H1 (cell line): ENCODE measurements at regions not wholly inside any gene's neighbourhood (a gene's known extent, or its start where the extent isn't known, plus 50 kb on each side); places are given as distances from the start of the nearest gene placed in this dataset.

Experiments used
- CHD1 ChIP-seq: IDR thresholded peaks from 2 replicates; pipeline ENCODE4 v1.6.1; 2012; ENCODE audit warnings: low read depth, low read length, improper control_type of control experiment
- CHD7 ChIP-seq: fragments of 300-600 bp; sonication (generic); IDR thresholded peaks from 2 replicates; pipeline ENCODE4 v1.7.1; 2012; ENCODE audit warnings: low read length, moderate library complexity, mild to moderate bottlenecking, inconsistent platforms; ENCODE audit not compliant: insufficient replicate concordance
- MAFK ChIP-seq: IDR thresholded peaks from 2 replicates; pipeline ENCODE4 v1.6.1; 2012; ENCODE audit warnings: low read depth, mild to moderate bottlenecking, improper control_type of control experiment, low read length
- POLR2A ChIP-seq, 2 experiments: IDR thresholded peaks; 1 replicate in 1 of 2; 2 replicates in 1 of 2; pipeline ENCODE4 v1.6.1; 2011; ENCODE audit warnings: low read depth in 2 of 2, low read length in 2 of 2, mild to moderate bottlenecking in 2 of 2; ENCODE audit errors: control extremely low read depth in 1 of 2
- SUZ12 ChIP-seq: fragments of 200-600 bp; sonication (generic); IDR thresholded peaks from 2 replicates; pipeline ENCODE4 v1.6.1; 2012; ENCODE audit warnings: mild to moderate bottlenecking, inconsistent platforms, low read length, moderate library complexity, mixed read lengths
- TF ChIP-seq, protein P1 (sequence below): IDR thresholded peaks from 2 replicates; pipeline ENCODE4 v1.6.1; 2012; ENCODE audit warnings: low read length, inconsistent platforms

- TF ChIP-seq, protein P1, sequence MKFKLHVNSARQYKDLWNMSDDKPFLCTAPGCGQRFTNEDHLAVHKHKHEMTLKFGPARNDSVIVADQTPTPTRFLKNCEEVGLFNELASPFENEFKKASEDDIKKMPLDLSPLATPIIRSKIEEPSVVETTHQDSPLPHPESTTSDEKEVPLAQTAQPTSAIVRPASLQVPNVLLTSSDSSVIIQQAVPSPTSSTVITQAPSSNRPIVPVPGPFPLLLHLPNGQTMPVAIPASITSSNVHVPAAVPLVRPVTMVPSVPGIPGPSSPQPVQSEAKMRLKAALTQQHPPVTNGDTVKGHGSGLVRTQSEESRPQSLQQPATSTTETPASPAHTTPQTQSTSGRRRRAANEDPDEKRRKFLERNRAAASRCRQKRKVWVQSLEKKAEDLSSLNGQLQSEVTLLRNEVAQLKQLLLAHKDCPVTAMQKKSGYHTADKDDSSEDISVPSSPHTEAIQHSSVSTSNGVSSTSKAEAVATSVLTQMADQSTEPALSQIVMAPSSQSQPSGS, result no peak
- TF ChIP-seq SUZ12 (no peak), CHD7 (no peak), CHD1 (no peak), POLR2A (IDR thresholded peaks at IDR 0.05; ENCODE audit: control extremely low read depth in 1 of 2, low read depth in 2 of 2, low read length in 2 of 2) (no peak), MAFK (no peak)
These were observed 57.3 kb upstream of the ENPEP start (continued) for GRCh38 chr4:110418641-110419040.
